A549 (cell line): ENCODE measurements at regions not wholly inside any gene's neighbourhood (a gene's known extent, or its start where the extent isn't known, plus 50 kb on each side); places are given as distances from the start of the nearest gene placed in this dataset.

ENCODE experiments used
- CHD2 ChIP-seq: fragments of 150-350 bp; IDR thresholded peaks from 2 replicates; pipeline ENCODE4 v1.6.1; 2014; ENCODE audit warnings: low read length; ENCODE audit not compliant: partially characterized antibody
- ELK1 ChIP-seq: fragments of 150-350 bp; IDR thresholded peaks from 2 replicates; pipeline ENCODE4 v1.6.1; 2014; ENCODE audit warnings: low read depth, mild to moderate bottlenecking, low read length
- EP300 ChIP-seq, 2 experiments: fragments of >200 bp; sonication (Bioruptor Twin); formaldehyde crosslinking; IDR thresholded peaks; 2 replicates in 1 of 2; 3 replicates in 1 of 2; pipeline ENCODE4 v1.6.1; 2016 to 2017
- HDAC2 ChIP-seq: fragments of 200-600 bp; sonication (generic); IDR thresholded peaks from 2 replicates; pipeline ENCODE4 v1.6.1; 2016
- HES2 ChIP-seq: fragments of >200 bp; sonication (Bioruptor Twin); formaldehyde crosslinking; IDR thresholded peaks from 2 replicates; pipeline ENCODE4 v1.6.1; 2016
- MAZ ChIP-seq: fragments of 150-350 bp; IDR thresholded peaks from 2 replicates; pipeline ENCODE4 v1.6.1; 2014; ENCODE audit warnings: antibody characterized with exemption, low read depth, low read length, borderline replicate concordance
- MYC ChIP-seq: IDR thresholded peaks from 2 replicates; pipeline ENCODE4 v1.6.1; 2012; ENCODE audit warnings: mild to moderate bottlenecking, inconsistent platforms, low read length, improper control_type of control experiment, borderline replicate concordance
- POLR2A ChIP-seq: IDR thresholded peaks from 2 replicates; pipeline ENCODE4 v1.6.1; 2012; ENCODE audit warnings: mild to moderate bottlenecking, low read length
- POLR2AphosphoS2 ChIP-seq: conservative IDR thresholded peaks from 2 replicates; pipeline ENCODE4 v1.6.1; 2012; ENCODE audit warnings: low read length, improper control_type of control experiment, inconsistent platforms
- TF ChIP-seq, protein P1 (sequence below): fragments of >200 bp; sonication (Bioruptor Twin); formaldehyde crosslinking; IDR thresholded peaks from 3 replicates; pipeline ENCODE4 v1.5.1; 2016

GRCh38 chr21:16552880-16553279, 823.1 kb downstream of the USP25 start:
- TF ChIP-seq, protein P1, sequence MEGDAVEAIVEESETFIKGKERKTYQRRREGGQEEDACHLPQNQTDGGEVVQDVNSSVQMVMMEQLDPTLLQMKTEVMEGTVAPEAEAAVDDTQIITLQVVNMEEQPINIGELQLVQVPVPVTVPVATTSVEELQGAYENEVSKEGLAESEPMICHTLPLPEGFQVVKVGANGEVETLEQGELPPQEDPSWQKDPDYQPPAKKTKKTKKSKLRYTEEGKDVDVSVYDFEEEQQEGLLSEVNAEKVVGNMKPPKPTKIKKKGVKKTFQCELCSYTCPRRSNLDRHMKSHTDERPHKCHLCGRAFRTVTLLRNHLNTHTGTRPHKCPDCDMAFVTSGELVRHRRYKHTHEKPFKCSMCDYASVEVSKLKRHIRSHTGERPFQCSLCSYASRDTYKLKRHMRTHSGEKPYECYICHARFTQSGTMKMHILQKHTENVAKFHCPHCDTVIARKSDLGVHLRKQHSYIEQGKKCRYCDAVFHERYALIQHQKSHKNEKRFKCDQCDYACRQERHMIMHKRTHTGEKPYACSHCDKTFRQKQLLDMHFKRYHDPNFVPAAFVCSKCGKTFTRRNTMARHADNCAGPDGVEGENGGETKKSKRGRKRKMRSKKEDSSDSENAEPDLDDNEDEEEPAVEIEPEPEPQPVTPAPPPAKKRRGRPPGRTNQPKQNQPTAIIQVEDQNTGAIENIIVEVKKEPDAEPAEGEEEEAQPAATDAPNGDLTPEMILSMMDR = no peak
- no peak for TF ChIP-seq CHD2
- TF ChIP-seq HDAC2 = no peak
- TF ChIP-seq MYC = no peak
- TF ChIP-seq POLR2AphosphoS2 = no peak
- TF ChIP-seq MAZ = no peak
- no peak for TF ChIP-seq POLR2A
- TF ChIP-seq EP300 (IDR thresholded peaks at IDR 0.05) = no peak
- TF ChIP-seq HES2 = no peak
- no peak for TF ChIP-seq ELK1
